Hepatocyte (in vitro differentiated cells): ENCODE measurements at regions not wholly inside any gene's neighbourhood (a gene's known extent, or its start where the extent isn't known, plus 50 kb on each side); places are given as distances from the start of the nearest gene placed in this dataset.

Source experiments
- DNase-seq: peaks from one replicate; pipeline ENCODE4 v3.0.0-alpha.2; 2016; ENCODE audit warnings: low spot score
- H2AFZ ChIP-seq: fragments of 200-600 bp; sonication (generic); 2 replicates; pipeline ENCODE4 v1.6.0; 2016; ENCODE audit warnings: antibody characterized with exemption, mild to moderate bottlenecking
- H3K27ac ChIP-seq: fragments of 200-600 bp; sonication (generic); 2 replicates; pipeline ENCODE4 v1.5.1; 2016; ENCODE audit warnings: mild to moderate bottlenecking
- H3K27me3 ChIP-seq: fragments of 200-600 bp; sonication (generic); 2 replicates; pipeline ENCODE4 v1.6.1; 2016
- H3K36me3 ChIP-seq: fragments of 200-600 bp; sonication (generic); replicated peaks from 2 replicates; pipeline ENCODE4 v1.5.1; 2016; ENCODE audit warnings: low read depth; ENCODE audit not compliant: insufficient read depth
- H3K4me1 ChIP-seq: fragments of 200-600 bp; sonication (generic); 2 replicates; pipeline ENCODE4 v1.5.1; 2016; ENCODE audit warnings: mild to moderate bottlenecking, moderate library complexity; ENCODE audit not compliant: insufficient read depth
- H3K4me2 ChIP-seq: fragments of 200-600 bp; sonication (generic); 2 replicates; pipeline ENCODE4 v1.6.0; 2016
- H3K4me3 ChIP-seq: fragments of 200-600 bp; sonication (generic); 2 replicates; pipeline ENCODE4 v1.5.1; 2016; ENCODE audit warnings: mild to moderate bottlenecking
- H3K79me2 ChIP-seq: fragments of 200-600 bp; sonication (generic); 2 replicates; pipeline ENCODE4 v1.6.0; 2017; ENCODE audit warnings: mild to moderate bottlenecking
- H3K9me2 ChIP-seq: fragments of 200-600 bp; sonication (generic); replicated peaks from 2 replicates; pipeline ENCODE4 v1.6.0; 2017; ENCODE audit warnings: mild to moderate bottlenecking; ENCODE audit not compliant: insufficient read depth
- H3K9me3 ChIP-seq: fragments of 200-600 bp; sonication (generic); 2 replicates; pipeline ENCODE4 v1.5.1; 2016; ENCODE audit warnings: low read depth, mild to moderate bottlenecking
- H4K20me1 ChIP-seq: fragments of 200-600 bp; sonication (generic); 2 replicates; pipeline ENCODE4 v1.6.0; 2016; ENCODE audit warnings: mild to moderate bottlenecking; ENCODE audit not compliant: insufficient read depth, poor library complexity, severe bottlenecking
- CTCF ChIP-seq: fragments of 200-600 bp; sonication (generic); IDR thresholded peaks from 2 replicates; pipeline ENCODE4 v1.5.1; 2016; ENCODE audit warnings: antibody characterized with exemption, mild to moderate bottlenecking; ENCODE audit not compliant: poor library complexity
- EZH2 ChIP-seq: fragments of 200-600 bp; sonication (generic); IDR thresholded peaks from 2 replicates; pipeline ENCODE4 v1.6.1; 2016; ENCODE audit warnings: antibody characterized with exemption, mild to moderate bottlenecking, borderline replicate concordance
- EZH2phosphoT487 ChIP-seq: fragments of 200-600 bp; sonication (generic); IDR thresholded peaks from one replicate; pipeline ENCODE4 v1.6.1; 2018; ENCODE audit warnings: antibody characterized with exemption, mild to moderate bottlenecking, low read depth, moderate library complexity; ENCODE audit not compliant: unreplicated experiment, severe bottlenecking
- WGBS: methylation state at CpG from one replicate; pipeline ENCODE4 v1.1.6; 2016; ENCODE audit warnings: low lambda C conversion rate; ENCODE audit errors: missing lambda C conversion rate; 5-methylcytosine and 5-hydroxymethylcytosine counted together

DNA sequence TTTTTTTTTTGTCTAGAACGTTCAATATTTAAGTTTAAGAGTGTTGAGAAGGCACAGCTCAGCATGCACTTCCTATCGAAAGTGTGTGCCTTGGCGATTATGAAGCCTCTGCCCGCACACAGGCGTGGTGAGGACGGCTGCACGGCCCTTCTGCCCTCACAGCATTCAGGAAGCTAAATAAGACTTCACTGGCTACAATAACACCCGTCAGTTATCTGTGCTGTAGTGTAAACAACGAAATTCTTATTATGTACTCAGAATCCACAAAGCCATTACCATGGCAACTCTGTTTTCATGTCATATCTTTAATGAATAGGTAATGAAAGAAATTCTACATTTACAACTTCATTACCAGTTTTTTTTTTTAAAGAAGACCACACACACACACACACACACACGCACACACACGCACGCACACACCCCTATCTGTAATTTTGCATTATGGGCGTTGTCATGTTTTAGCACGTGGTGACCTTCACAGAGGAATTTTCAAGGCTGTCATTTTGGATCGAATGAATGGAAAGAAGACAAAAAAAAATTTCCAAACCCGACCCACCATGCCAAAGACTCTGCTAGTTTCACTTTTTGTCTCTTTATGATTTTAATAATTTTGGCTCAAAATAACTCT lies 254.8 kb upstream of the CTBP2 start:
- H3K4me3 ChIP-seq, result no peak overlapping the region
- H3K36me3 ChIP-seq, result no peaks in the 10 kb centered on the region
- H3K27me3 ChIP-seq, result no peaks in the 10 kb centered on the region
- WGBS, result 66% methylated on average over 16 of the region's 16 CpGs
- no peaks in the 10 kb centered on the region for H3K4me1 ChIP-seq
- H3K9me2 ChIP-seq, result no peaks in the 10 kb centered on the region
- H3K27ac ChIP-seq, result no peak overlapping the region
- TF ChIP-seq CTCF, result no peak
- no peak for TF ChIP-seq EZH2phosphoT487
- TF ChIP-seq EZH2, result no peak
- H3K4me2 ChIP-seq, result peak overlapping the region; percentile 31
- no peak for DNase-seq
- no peaks in the 10 kb centered on the region for H3K79me2 ChIP-seq
- H2AFZ ChIP-seq, result no peak overlapping the region
- H3K9me3 ChIP-seq, result no peaks in the 10 kb centered on the region
- H4K20me1 ChIP-seq, result no peaks in the 10 kb centered on the region

DNA sequence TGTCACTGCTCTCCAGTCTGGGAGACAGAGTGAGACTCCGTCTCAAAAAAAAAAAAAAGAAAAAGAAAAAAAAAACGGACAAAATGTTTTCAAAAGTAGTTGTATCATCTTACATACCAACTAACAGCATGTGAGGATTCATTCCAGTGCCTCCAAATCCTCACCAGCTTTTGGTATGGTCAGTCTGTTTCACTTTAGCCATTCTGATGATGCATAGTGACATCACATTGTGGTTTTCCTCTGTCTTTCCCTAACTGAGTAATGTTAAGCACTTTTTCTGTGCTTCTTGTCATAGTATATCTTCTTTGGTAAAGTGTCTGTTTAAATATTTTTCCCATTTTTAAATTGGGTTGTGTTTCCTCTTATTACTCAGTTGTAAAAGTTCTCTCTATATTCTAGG lies 251.4 kb upstream of the CTBP2 start:
- no peak for DNase-seq
- H3K27ac ChIP-seq, result no peak overlapping the region
- no peaks in the 10 kb centered on the region for H3K27me3 ChIP-seq
- 64% methylated on average over 2 of the region's 2 CpGs for WGBS
- H3K9me2 ChIP-seq, result no peaks in the 10 kb centered on the region
- no peaks in the 10 kb centered on the region for H3K4me1 ChIP-seq
- no peaks in the 10 kb centered on the region for H3K79me2 ChIP-seq
- H3K9me3 ChIP-seq, result no peaks in the 10 kb centered on the region
- TF ChIP-seq EZH2 (no peak), EZH2phosphoT487 (no peak)
- no peaks in the 10 kb centered on the region for H3K36me3 ChIP-seq
- H2AFZ ChIP-seq, result no peak overlapping the region
- no peak overlapping the region for H3K4me2 ChIP-seq
- no peaks in the 10 kb centered on the region for H4K20me1 ChIP-seq
- no peak overlapping the region for H3K4me3 ChIP-seq

DNA sequence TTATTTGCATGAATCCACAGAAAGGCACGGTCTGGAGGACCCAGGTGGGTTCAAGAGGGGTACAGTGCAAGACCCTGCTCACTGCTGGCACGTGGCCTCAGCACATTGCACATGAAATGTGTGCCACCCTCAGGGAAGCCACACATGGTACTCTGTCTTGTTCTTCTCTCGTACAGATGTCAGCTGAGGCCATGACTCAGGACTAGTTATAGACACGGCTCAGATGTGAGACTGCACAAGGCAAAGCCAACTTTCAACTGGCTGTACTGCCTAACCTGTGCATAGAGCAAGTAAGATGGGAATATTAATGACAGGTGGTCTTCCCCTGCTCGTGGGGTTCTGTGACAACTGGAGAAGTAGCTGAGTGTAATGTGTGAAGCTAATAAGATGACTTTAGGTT lies 249.4 kb upstream of the CTBP2 start:
- TF ChIP-seq EZH2 (no peak), EZH2phosphoT487 (no peak), CTCF (no peak)
- no peak for DNase-seq
- H3K27me3 ChIP-seq, result no peaks in the 10 kb centered on the region
- H3K79me2 ChIP-seq, result no peaks in the 10 kb centered on the region
- H3K4me3 ChIP-seq, result no peak overlapping the region
- no peak overlapping the region for H3K4me2 ChIP-seq
- no peak overlapping the region for H3K27ac ChIP-seq
- H4K20me1 ChIP-seq, result no peaks in the 10 kb centered on the region
- H3K9me2 ChIP-seq, result no peaks in the 10 kb centered on the region
- H3K36me3 ChIP-seq, result no peaks in the 10 kb centered on the region
- no peak overlapping the region for H2AFZ ChIP-seq
- H3K4me1 ChIP-seq, result no peaks in the 10 kb centered on the region
- WGBS, result 82% methylated on average over 5 of the region's 5 CpGs
- H3K9me3 ChIP-seq, result no peaks in the 10 kb centered on the region

- WGBS, result 100% methylated on average over 1 of the region's 1 CpG
- Histone ChIP-seq H3K9me2 (no peaks in the 10 kb centered on the region), H3K27me3 (no peaks in the 10 kb centered on the region), H3K36me3 (no peaks in the 10 kb centered on the region), H2AFZ (no peak overlapping the region), H3K79me2 (no peaks in the 10 kb centered on the region), H4K20me1 (no peaks in the 10 kb centered on the region), H3K9me3 (no peaks in the 10 kb centered on the region), H3K4me1 (no peaks in the 10 kb centered on the region), H3K4me3 (no peak overlapping the region), H3K4me2 (no peak overlapping the region), H3K27ac (no peak overlapping the region)
- no peak for DNase-seq
- TF ChIP-seq CTCF (no peak), EZH2 (no peak), EZH2phosphoT487 (no peak)
Observed at GRCh38 chr10:125407557-125407956, 247.2 kb upstream of the CTBP2 start.
